Adipocyte (in vitro differentiated cells): ENCODE measurements at regions not wholly inside any gene's neighbourhood (a gene's known extent, or its start where the extent isn't known, plus 50 kb on each side); places are given as distances from the start of the nearest gene placed in this dataset.

ENCODE experiments used
- DNase-seq: peaks from one replicate; pipeline ENCODE4 v3.0.0-alpha.2; 2015; ENCODE audit warnings: low read depth
- H3K27me3 ChIP-seq: replicated peaks from 2 replicates; pipeline ENCODE4 v1.7.0; 2013; ENCODE audit warnings: mild to moderate bottlenecking, low read length, moderate library complexity; ENCODE audit not compliant: control insufficient read depth, insufficient read depth
- H3K36me3 ChIP-seq: 2 replicates; pipeline ENCODE4 v1.7.0; 2013; ENCODE audit warnings: low read length, mild to moderate bottlenecking, moderate library complexity; ENCODE audit not compliant: control insufficient read depth, insufficient read depth, severe bottlenecking
- H3K4me1 ChIP-seq: 2 replicates; pipeline ENCODE4 v1.7.0; 2013; ENCODE audit warnings: mild to moderate bottlenecking, low read length, moderate library complexity; ENCODE audit not compliant: control insufficient read depth, insufficient read depth
- H3K4me3 ChIP-seq: 2 replicates; pipeline ENCODE4 v1.7.0; 2013; ENCODE audit warnings: mild to moderate bottlenecking, low read length, moderate library complexity
- H3K9ac ChIP-seq: 2 replicates; pipeline ENCODE4 v1.7.0; 2013; ENCODE audit warnings: mild to moderate bottlenecking, low read length, moderate library complexity
- H3K9me3 ChIP-seq: 2 replicates; pipeline ENCODE4 v1.7.0; 2013; ENCODE audit warnings: mild to moderate bottlenecking, low read length, moderate library complexity; ENCODE audit not compliant: control insufficient read depth

GRCh38 chr3:99474776-99475175, 163.6 kb upstream of the COL8A1 start:
- no peaks in the 10 kb centered on the region for H3K27me3 ChIP-seq
- no peak for DNase-seq
- H3K36me3 ChIP-seq = no peaks in the 10 kb centered on the region
- H3K9ac ChIP-seq = no peak overlapping the region
- H3K9me3 ChIP-seq = peaks cover 11% of the 10 kb centered on the region
- peaks cover 36% of the 10 kb centered on the region for H3K4me1 ChIP-seq
- H3K4me3 ChIP-seq = no peak overlapping the region

GRCh38 chr3:99473321-99473751, 165.1 kb upstream of the COL8A1 start:
- Histone ChIP-seq H3K27me3 (no peaks in the 10 kb centered on the region), H3K36me3 (no peaks in the 10 kb centered on the region), H3K4me3 (no peak overlapping the region), H3K9ac (peak overlapping the region; percentile 70), H3K4me1 (peaks cover 32% of the 10 kb centered on the region), H3K9me3 (peaks cover 10% of the 10 kb centered on the region)
- DNase-seq = peak; percentile 73

- peaks cover 32% of the 10 kb centered on the region for H3K4me1 ChIP-seq
- peaks cover 3% of the 10 kb centered on the region for H3K9me3 ChIP-seq
- peak overlapping the region; percentile 70 for H3K9ac ChIP-seq
- no peak overlapping the region for H3K4me3 ChIP-seq
- DNase-seq = no peak
- H3K27me3 ChIP-seq = no peaks in the 10 kb centered on the region
- no peaks in the 10 kb centered on the region for H3K36me3 ChIP-seq
These were observed 166.0 kb upstream of the COL8A1 start for GRCh38 chr3:99472385-99472784.

GRCh38 chr3:99471353-99472323, 166.8 kb upstream of the COL8A1 start:
- Histone ChIP-seq H3K9ac (peak overlapping the region; percentile 38), H3K4me1 (peaks cover 32% of the 10 kb centered on the region), H3K9me3 (no peaks in the 10 kb centered on the region), H3K4me3 (no peak overlapping the region), H3K27me3 (no peaks in the 10 kb centered on the region), H3K36me3 (no peaks in the 10 kb centered on the region)
- no peak for DNase-seq

- H3K9ac ChIP-seq = no peak overlapping the region
- H3K27me3 ChIP-seq = no peaks in the 10 kb centered on the region
- H3K4me1 ChIP-seq = peaks cover 32% of the 10 kb centered on the region
- H3K9me3 ChIP-seq = no peaks in the 10 kb centered on the region
- H3K36me3 ChIP-seq = no peaks in the 10 kb centered on the region
- peak; percentile 9 for DNase-seq
- H3K4me3 ChIP-seq = no peak overlapping the region
These were observed 167.6 kb upstream of the COL8A1 start for GRCh38 chr3:99470841-99471240.

- peaks cover 23% of the 10 kb centered on the region for H3K4me1 ChIP-seq
- H3K4me3 ChIP-seq = no peak overlapping the region
- no peak overlapping the region for H3K9ac ChIP-seq
- no peaks in the 10 kb centered on the region for H3K27me3 ChIP-seq
- no peaks in the 10 kb centered on the region for H3K36me3 ChIP-seq
- no peak for DNase-seq
- H3K9me3 ChIP-seq = no peaks in the 10 kb centered on the region
These were observed 169.5 kb upstream of the COL8A1 start for GRCh38 chr3:99468918-99469317.

GRCh38 chr3:99467420-99467819, 171.0 kb upstream of the COL8A1 start:
- Histone ChIP-seq H3K9ac (no peak overlapping the region), H3K4me1 (peaks cover 8% of the 10 kb centered on the region), H3K9me3 (no peaks in the 10 kb centered on the region), H3K36me3 (no peaks in the 10 kb centered on the region), H3K27me3 (no peaks in the 10 kb centered on the region), H3K4me3 (no peak overlapping the region)
- DNase-seq = no peak

GRCh38 chr3:99466331-99466730, 172.1 kb upstream of the COL8A1 start:
- no peaks in the 10 kb centered on the region for H3K27me3 ChIP-seq
- H3K4me1 ChIP-seq = no peaks in the 10 kb centered on the region
- DNase-seq = no peak
- H3K9me3 ChIP-seq = no peaks in the 10 kb centered on the region
- no peak overlapping the region for H3K9ac ChIP-seq
- no peaks in the 10 kb centered on the region for H3K36me3 ChIP-seq
- no peak overlapping the region for H3K4me3 ChIP-seq

GRCh38 chr3:99458013-99458412, 180.4 kb upstream of the COL8A1 start:
- no peak overlapping the region for H3K9ac ChIP-seq
- no peaks in the 10 kb centered on the region for H3K36me3 ChIP-seq
- H3K9me3 ChIP-seq = no peaks in the 10 kb centered on the region
- H3K4me3 ChIP-seq = no peak overlapping the region
- no peak for DNase-seq
- H3K27me3 ChIP-seq = no peaks in the 10 kb centered on the region
- H3K4me1 ChIP-seq = no peaks in the 10 kb centered on the region

GRCh38 chr3:99442599-99442998, 195.8 kb upstream of the COL8A1 start:
- no peak overlapping the region for H3K9ac ChIP-seq
- H3K4me1 ChIP-seq = peaks cover 12% of the 10 kb centered on the region
- H3K27me3 ChIP-seq = no peaks in the 10 kb centered on the region
- no peaks in the 10 kb centered on the region for H3K36me3 ChIP-seq
- H3K4me3 ChIP-seq = no peak overlapping the region
- DNase-seq = no peak
- H3K9me3 ChIP-seq = no peaks in the 10 kb centered on the region

- Histone ChIP-seq H3K4me3 (no peak overlapping the region), H3K4me1 (peaks cover 12% of the 10 kb centered on the region), H3K9me3 (peaks cover 3% of the 10 kb centered on the region), H3K27me3 (no peaks in the 10 kb centered on the region), H3K9ac (no peak overlapping the region), H3K36me3 (no peaks in the 10 kb centered on the region)
- no peak for DNase-seq
These were observed 198.5 kb upstream of the COL8A1 start for GRCh38 chr3:99439892-99440291.
